Gastroesophageal sphincter (tissue), 3 donors: ENCODE measurements at regions not wholly inside any gene's neighbourhood (a gene's known extent, or its start where the extent isn't known, plus 50 kb on each side); places are given as distances from the start of the nearest gene placed in this dataset.
"Not testable (repeated sequence)": the region's sequence is repeated elsewhere in the genome, so short reads cannot be mapped to it uniquely, and the experiment has no call there.

ENCODE experiments used
- POLR2A ChIP-seq, 2 donors: fragments of 450-650 bp; IDR thresholded peaks; one replicate each; pipeline ENCODE4 v1.6.1; 2017; ENCODE audit warnings: antibody characterized with exemption in 2 of 2, mild to moderate bottlenecking in 2 of 2, moderate library complexity in 1 of 2
- POLR2AphosphoS5 ChIP-seq: sonication (generic); formaldehyde crosslinking; IDR thresholded peaks from one replicate; pipeline ENCODE4 v1.6.1; 2017; ENCODE audit warnings: antibody characterized with exemption
- TF ChIP-seq, protein P1 (sequence below), 4 experiments: fragments of 200-600 bp in 2 of 4; fragments of 450-650 bp in 2 of 4; sonication (generic) in 1 of 4; IDR thresholded peaks; one replicate each; pipeline ENCODE4 v1.5.1; 2017 to 2019; ENCODE audit warnings: antibody characterized with exemption in 4 of 4, mild to moderate bottlenecking in 2 of 4, moderate library complexity in 2 of 4

DNA sequence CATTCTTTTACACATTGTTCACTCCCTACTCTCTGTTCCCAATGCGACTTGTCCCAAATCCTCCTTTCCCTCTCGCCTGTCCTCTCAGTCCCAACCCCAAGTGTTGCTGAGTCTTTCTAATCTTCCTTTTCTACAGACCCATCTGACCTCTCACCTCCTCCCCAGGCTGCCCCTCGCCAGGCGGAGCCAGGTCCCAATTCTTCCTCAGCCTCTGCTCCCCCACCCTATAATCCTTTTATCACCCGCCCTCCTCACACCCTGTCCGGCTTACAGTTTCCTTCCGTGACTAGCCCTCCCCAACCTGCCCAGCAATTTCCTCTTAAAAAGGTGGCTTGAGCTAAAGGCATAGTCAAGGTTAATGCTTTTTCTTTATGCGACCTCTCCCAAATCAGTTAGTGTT is 373.4 kb downstream of the RND3 start:
- TF ChIP-seq, protein P1, sequence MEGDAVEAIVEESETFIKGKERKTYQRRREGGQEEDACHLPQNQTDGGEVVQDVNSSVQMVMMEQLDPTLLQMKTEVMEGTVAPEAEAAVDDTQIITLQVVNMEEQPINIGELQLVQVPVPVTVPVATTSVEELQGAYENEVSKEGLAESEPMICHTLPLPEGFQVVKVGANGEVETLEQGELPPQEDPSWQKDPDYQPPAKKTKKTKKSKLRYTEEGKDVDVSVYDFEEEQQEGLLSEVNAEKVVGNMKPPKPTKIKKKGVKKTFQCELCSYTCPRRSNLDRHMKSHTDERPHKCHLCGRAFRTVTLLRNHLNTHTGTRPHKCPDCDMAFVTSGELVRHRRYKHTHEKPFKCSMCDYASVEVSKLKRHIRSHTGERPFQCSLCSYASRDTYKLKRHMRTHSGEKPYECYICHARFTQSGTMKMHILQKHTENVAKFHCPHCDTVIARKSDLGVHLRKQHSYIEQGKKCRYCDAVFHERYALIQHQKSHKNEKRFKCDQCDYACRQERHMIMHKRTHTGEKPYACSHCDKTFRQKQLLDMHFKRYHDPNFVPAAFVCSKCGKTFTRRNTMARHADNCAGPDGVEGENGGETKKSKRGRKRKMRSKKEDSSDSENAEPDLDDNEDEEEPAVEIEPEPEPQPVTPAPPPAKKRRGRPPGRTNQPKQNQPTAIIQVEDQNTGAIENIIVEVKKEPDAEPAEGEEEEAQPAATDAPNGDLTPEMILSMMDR (IDR thresholded peaks at IDR 0.05): not testable (repeated sequence)
- not testable (repeated sequence) for TF ChIP-seq POLR2AphosphoS5; POLR2A (IDR thresholded peaks at IDR 0.05)
